Transverse colon (tissue), 4 donors: ENCODE measurements at regions not wholly inside any gene's neighbourhood (a gene's known extent, or its start where the extent isn't known, plus 50 kb on each side); places are given as distances from the start of the nearest gene placed in this dataset.

Experiments
- EP300 ChIP-seq: sonication (generic); formaldehyde crosslinking; IDR thresholded peaks from one replicate; pipeline ENCODE4 v1.6.1; 2017; ENCODE audit warnings: antibody characterized with exemption, low read depth
- POLR2A ChIP-seq: fragments of 450-650 bp; IDR thresholded peaks from one replicate; pipeline ENCODE4 v1.6.1; 2016; ENCODE audit warnings: antibody characterized with exemption, mild to moderate bottlenecking, moderate library complexity
- POLR2AphosphoS5 ChIP-seq, 3 donors: sonication (generic); formaldehyde crosslinking; IDR thresholded peaks; one replicate each; pipeline ENCODE4 v1.6.1; 2016; ENCODE audit warnings: antibody characterized with exemption in 3 of 3
- TF ChIP-seq, protein P1 (sequence below), 5 experiments: fragments of 200-600 bp in 3 of 5; fragments of 450-650 bp in 2 of 5; sonication (generic) in 3 of 5; IDR thresholded peaks; 1 replicate in 2 of 5; 2 replicates in 3 of 5; pipeline ENCODE4 v1.5.1; 2016 to 2017; ENCODE audit warnings: antibody characterized with exemption in 5 of 5, inconsistent platforms in 3 of 5, mild to moderate bottlenecking in 2 of 5, moderate library complexity in 1 of 5

DNA sequence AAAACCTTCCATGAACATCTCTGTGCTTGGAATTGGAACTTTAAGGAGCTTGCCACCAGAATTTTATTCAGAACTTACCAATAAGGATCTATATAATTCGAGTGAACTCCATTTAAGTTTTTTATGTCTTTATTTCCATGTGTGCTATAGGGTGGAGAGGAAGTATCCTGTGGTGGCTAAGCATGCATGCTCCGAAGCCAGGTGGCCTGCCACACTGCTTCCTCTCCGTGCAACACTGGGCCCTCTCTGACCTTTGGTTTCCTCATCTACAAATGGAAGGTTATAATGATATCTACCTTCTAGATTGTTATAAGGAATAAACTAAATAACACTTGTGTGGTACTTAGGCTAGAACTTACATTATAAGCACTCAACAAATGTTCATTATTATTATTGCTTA, 382.1 kb downstream of the PTPRC start:
- TF ChIP-seq POLR2AphosphoS5 (IDR thresholded peaks at IDR 0.05), result no peak
- TF ChIP-seq, protein P1, sequence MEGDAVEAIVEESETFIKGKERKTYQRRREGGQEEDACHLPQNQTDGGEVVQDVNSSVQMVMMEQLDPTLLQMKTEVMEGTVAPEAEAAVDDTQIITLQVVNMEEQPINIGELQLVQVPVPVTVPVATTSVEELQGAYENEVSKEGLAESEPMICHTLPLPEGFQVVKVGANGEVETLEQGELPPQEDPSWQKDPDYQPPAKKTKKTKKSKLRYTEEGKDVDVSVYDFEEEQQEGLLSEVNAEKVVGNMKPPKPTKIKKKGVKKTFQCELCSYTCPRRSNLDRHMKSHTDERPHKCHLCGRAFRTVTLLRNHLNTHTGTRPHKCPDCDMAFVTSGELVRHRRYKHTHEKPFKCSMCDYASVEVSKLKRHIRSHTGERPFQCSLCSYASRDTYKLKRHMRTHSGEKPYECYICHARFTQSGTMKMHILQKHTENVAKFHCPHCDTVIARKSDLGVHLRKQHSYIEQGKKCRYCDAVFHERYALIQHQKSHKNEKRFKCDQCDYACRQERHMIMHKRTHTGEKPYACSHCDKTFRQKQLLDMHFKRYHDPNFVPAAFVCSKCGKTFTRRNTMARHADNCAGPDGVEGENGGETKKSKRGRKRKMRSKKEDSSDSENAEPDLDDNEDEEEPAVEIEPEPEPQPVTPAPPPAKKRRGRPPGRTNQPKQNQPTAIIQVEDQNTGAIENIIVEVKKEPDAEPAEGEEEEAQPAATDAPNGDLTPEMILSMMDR (IDR thresholded peaks at IDR 0.05), result no peak
- no peak for TF ChIP-seq POLR2A
- TF ChIP-seq EP300, result no peak
